BLaER1 treated with 17β-estradiol and CSF1 and Interleukin-3, amounts not matched to agents 10 nM and 100 nM (cell line): ENCODE measurements at regions not wholly inside any gene's neighbourhood (a gene's known extent, or its start where the extent isn't known, plus 50 kb on each side); places are given as distances from the start of the nearest gene placed in this dataset.
"Not testable (repeated sequence)": the region's sequence is repeated elsewhere in the genome, so short reads cannot be mapped to it uniquely, and the experiment has no call there.

ENCODE experiments used
- H3K27ac ChIP-seq, 11 experiments: shearing (Covaris generic); formaldehyde crosslinking; 2 replicates each; pipeline ENCODE4 v1.8.1; 2022
- H3K27me3 ChIP-seq, 11 experiments: shearing (Covaris generic); formaldehyde crosslinking; 2 replicates each; pipeline ENCODE4 v1.8.1; 2022
- H3K36me3 ChIP-seq, 11 experiments: shearing (Covaris generic); formaldehyde crosslinking; 2 replicates each; pipeline ENCODE4 v1.8.1; 2022
- H3K4me1 ChIP-seq, 10 experiments: shearing (Covaris generic); formaldehyde crosslinking; 2 replicates each; pipeline ENCODE4 v1.8.1; 2022
- H3K4me2 ChIP-seq, 11 experiments: shearing (Covaris generic); formaldehyde crosslinking; 2 replicates each; pipeline ENCODE4 v1.8.1; 2022
- H3K4me3 ChIP-seq, 10 experiments: shearing (Covaris generic); formaldehyde crosslinking; 2 replicates each; pipeline ENCODE4 v1.8.1; 2022
- H3K9ac ChIP-seq, 11 experiments: shearing (Covaris generic); formaldehyde crosslinking; 2 replicates each; pipeline ENCODE4 v1.8.1; 2022
- H3K9me3 ChIP-seq, 11 experiments: shearing (Covaris generic); formaldehyde crosslinking; replicated peaks in 1 of 11; 2 replicates each; pipeline ENCODE4 v1.8.1; 2022
- H4K20me1 ChIP-seq, 11 experiments: shearing (Covaris generic); formaldehyde crosslinking; 2 replicates each; pipeline ENCODE4 v1.8.1; 2022
- Cebpa-rat ChIP-seq, 11 experiments: shearing (Covaris generic); IDR thresholded peaks; 2 replicates each; pipeline ENCODE4 v1.8.1; 2022

GRCh38 chr19:22517496-22518411, 95.6 kb upstream of the ZNF98 start:
- no peak overlapping the region for H3K4me2 ChIP-seq
- no peaks in the 10 kb centered on the region for H3K36me3 ChIP-seq
- peaks cover 77 to 96% (median 92%) of the 10 kb centered on the region in 11 experiments for H3K9me3 ChIP-seq
- no peaks in the 10 kb centered on the region for H3K27me3 ChIP-seq
- H4K20me1 ChIP-seq = no peaks in the 10 kb centered on the region
- no peak overlapping the region; a peak in 1 of 20 replicates for H3K4me3 ChIP-seq
- H3K4me1 ChIP-seq = no peaks in the 10 kb centered on the region
- no peak for TF ChIP-seq Cebpa-rat (IDR thresholded peaks at IDR 0.05)
- no peak overlapping the region for H3K27ac ChIP-seq
- H3K9ac ChIP-seq = no peak overlapping the region

- Histone ChIP-seq H3K4me3 (no peak overlapping the region), H3K27me3 (no peaks in the 10 kb centered on the region)
These were observed 93.3 kb upstream of the ZNF98 start for GRCh38 chr19:22515435-22515834.

GRCh38 chr19:22503524-22503923, 81.4 kb upstream of the ZNF98 start:
- Histone ChIP-seq H3K4me3 (no peak overlapping the region), H3K27me3 (no peaks in the 10 kb centered on the region), H4K20me1 (no peaks in the 10 kb centered on the region), H3K36me3 (no peaks in the 10 kb centered on the region), H3K9ac (no peak overlapping the region), H3K9me3 (peaks cover 83 to 97% (median 95%) of the 10 kb centered on the region in 11 experiments), H3K27ac (no peak overlapping the region), H3K4me1 (no peaks in the 10 kb centered on the region), H3K4me2 (no peak overlapping the region)
- no peak for TF ChIP-seq Cebpa-rat (IDR thresholded peaks at IDR 0.05)

More at GRCh38 chr19:22515435-22515834, 93.3 kb upstream of the ZNF98 start:
- Histone ChIP-seq H3K4me2 (no peak overlapping the region), H4K20me1 (no peaks in the 10 kb centered on the region), H3K36me3 (no peaks in the 10 kb centered on the region), H3K9me3 (peaks cover 93 to 100% (median 98%) of the 10 kb centered on the region in 11 experiments), H3K9ac (no peak overlapping the region), H3K4me1 (no peaks in the 10 kb centered on the region), H3K27ac (no peak overlapping the region)
- TF ChIP-seq Cebpa-rat (IDR thresholded peaks at IDR 0.05) = no peak

GRCh38 chr19:22502766-22503165, 80.6 kb upstream of the ZNF98 start:
- Histone ChIP-seq H3K9ac (no peak overlapping the region), H3K9me3 (peaks cover 84 to 99% (median 96%) of the 10 kb centered on the region in 11 experiments), H3K4me2 (no peak overlapping the region), H3K27me3 (no peaks in the 10 kb centered on the region), H3K27ac (no peak overlapping the region), H3K36me3 (no peaks in the 10 kb centered on the region), H3K4me3 (no peak overlapping the region), H4K20me1 (no peaks in the 10 kb centered on the region), H3K4me1 (no peaks in the 10 kb centered on the region)
- no peak for TF ChIP-seq Cebpa-rat (IDR thresholded peaks at IDR 0.05)

- H3K4me2 ChIP-seq, H3K4me3 ChIP-seq, H4K20me1 ChIP-seq, H3K27me3 ChIP-seq, H3K4me1 ChIP-seq, H3K9ac ChIP-seq, H3K27ac ChIP-seq, H3K36me3 ChIP-seq: not testable (repeated sequence)
- peaks cover 88 to 99% (median 95%) of the 10 kb centered on the region in 11 experiments for H3K9me3 ChIP-seq
These were observed 76.8 kb upstream of the ZNF98 start for GRCh38 chr19:22498831-22499430.

- no peaks in the 10 kb centered on the region for H4K20me1 ChIP-seq
- H3K27me3 ChIP-seq = no peaks in the 10 kb centered on the region
- peaks cover 78 to 100% (median 92%) of the 10 kb centered on the region in 11 experiments for H3K9me3 ChIP-seq
- H3K9ac ChIP-seq = no peak overlapping the region
- H3K36me3 ChIP-seq = no peaks in the 10 kb centered on the region
- no peak for TF ChIP-seq Cebpa-rat (IDR thresholded peaks at IDR 0.05)
- H3K4me3 ChIP-seq = no peak overlapping the region
- no peaks in the 10 kb centered on the region for H3K4me1 ChIP-seq
- H3K4me2 ChIP-seq = no peak overlapping the region
- H3K27ac ChIP-seq = no peak overlapping the region
These were observed 69.6 kb upstream of the ZNF98 start for GRCh38 chr19:22491746-22492145.

GRCh38 chr19:22483514-22483913, 61.4 kb upstream of the ZNF98 start:
- H3K4me3 ChIP-seq, H3K9ac ChIP-seq, H3K4me1 ChIP-seq, H4K20me1 ChIP-seq, H3K36me3 ChIP-seq, H3K27me3 ChIP-seq, H3K4me2 ChIP-seq, H3K27ac ChIP-seq: not testable (repeated sequence)
- H3K9me3 ChIP-seq = peaks cover 88 to 100% (median 93%) of the 10 kb centered on the region in 11 experiments

- no peaks in the 10 kb centered on the region for H4K20me1 ChIP-seq
- TF ChIP-seq Cebpa-rat (IDR thresholded peaks at IDR 0.05) = no peak
- no peaks in the 10 kb centered on the region for H3K36me3 ChIP-seq
- H3K4me3 ChIP-seq = peak overlapping the region in 1 of 10 experiments; percentile 6; a peak in 1 of 20 replicates
- H3K4me1 ChIP-seq = no peaks in the 10 kb centered on the region
- H3K27me3 ChIP-seq = no peaks in the 10 kb centered on the region
- no peak overlapping the region for H3K27ac ChIP-seq
- no peak overlapping the region for H3K4me2 ChIP-seq
- no peak overlapping the region for H3K9ac ChIP-seq
- peaks cover 93 to 100% (median 98%) of the 10 kb centered on the region in 11 experiments for H3K9me3 ChIP-seq
These were observed 50.1 kb upstream of the ZNF98 start for GRCh38 chr19:22472180-22472637.
